ENCODE measurements at regions not wholly inside any gene's neighbourhood (a gene's known extent, or its start where the extent isn't known, plus 50 kb on each side); places are given as distances from the start of the nearest gene placed in this dataset.

- no peak for TF ChIP-seq CTCF (IDR thresholded peaks at IDR 0.05 in 2 of 3, conservative IDR thresholded peaks at IDR 0.05 in 1 of 3; ENCODE audit: control insufficient read depth in 2 of 3, extremely low read depth in 1 of 3, insufficient read depth in 1 of 3, low read depth in 3 of 3, low read length in 3 of 3)
- no peak for TF ChIP-seq EZH2 (IDR thresholded peaks at IDR 0.05; ENCODE audit: borderline replicate concordance, control insufficient read depth, low read depth, low read length)
- no peak for TF ChIP-seq E4F1 (IDR thresholded peaks at IDR 0.05; ENCODE audit: borderline replicate concordance, partially characterized antibody)
- TF ChIP-seq TCF7 (IDR thresholded peaks at IDR 0.05; ENCODE audit: borderline replicate concordance): no peak
- no peak for TF ChIP-seq JUND (IDR thresholded peaks at IDR 0.05; ENCODE audit: low read depth, low read length)
- no peak for TF ChIP-seq ZNF592 (IDR thresholded peaks at IDR 0.05)
- TF ChIP-seq GABPA (IDR thresholded peaks at IDR 0.05; ENCODE audit: low read depth): no peak
- no peak for TF ChIP-seq TAF1 (IDR thresholded peaks at IDR 0.05; ENCODE audit: borderline replicate concordance, low read depth, low read length)
- TF ChIP-seq NBN (IDR thresholded peaks at IDR 0.05): no peak
- no peak for TF ChIP-seq YY1 (IDR thresholded peaks at IDR 0.05; ENCODE audit: low read depth, low read length)
- no peak for TF ChIP-seq BCL3 (IDR thresholded peaks at IDR 0.05; ENCODE audit: borderline replicate concordance, insufficient read depth, low read depth, low read length, poor library complexity, severe bottlenecking)
- TF ChIP-seq POLR2A (IDR thresholded peaks at IDR 0.05; ENCODE audit: low read depth, low read length): no peak
- TF ChIP-seq SP1 (IDR thresholded peaks at IDR 0.05; ENCODE audit: low read depth, low read length): no peak
- TF ChIP-seq HCFC1 (IDR thresholded peaks at IDR 0.05; ENCODE audit: low read length): no peak
Measured at GRCh38 chr5:124859556-124860290, 113.3 kb upstream of the ZNF608 start.

Data from GM12878 (cell line).